ENCODE measurements at regions not wholly inside any gene's neighbourhood (a gene's known extent, or its start where the extent isn't known, plus 50 kb on each side); places are given as distances from the start of the nearest gene placed in this dataset.
A peak's percentile ranks its signal among the peaks of the same experiment; 100 is the strongest.
"Not testable (repeated sequence)": the region's sequence is repeated elsewhere in the genome, so short reads cannot be mapped to it uniquely, and the experiment has no call there.

DNA sequence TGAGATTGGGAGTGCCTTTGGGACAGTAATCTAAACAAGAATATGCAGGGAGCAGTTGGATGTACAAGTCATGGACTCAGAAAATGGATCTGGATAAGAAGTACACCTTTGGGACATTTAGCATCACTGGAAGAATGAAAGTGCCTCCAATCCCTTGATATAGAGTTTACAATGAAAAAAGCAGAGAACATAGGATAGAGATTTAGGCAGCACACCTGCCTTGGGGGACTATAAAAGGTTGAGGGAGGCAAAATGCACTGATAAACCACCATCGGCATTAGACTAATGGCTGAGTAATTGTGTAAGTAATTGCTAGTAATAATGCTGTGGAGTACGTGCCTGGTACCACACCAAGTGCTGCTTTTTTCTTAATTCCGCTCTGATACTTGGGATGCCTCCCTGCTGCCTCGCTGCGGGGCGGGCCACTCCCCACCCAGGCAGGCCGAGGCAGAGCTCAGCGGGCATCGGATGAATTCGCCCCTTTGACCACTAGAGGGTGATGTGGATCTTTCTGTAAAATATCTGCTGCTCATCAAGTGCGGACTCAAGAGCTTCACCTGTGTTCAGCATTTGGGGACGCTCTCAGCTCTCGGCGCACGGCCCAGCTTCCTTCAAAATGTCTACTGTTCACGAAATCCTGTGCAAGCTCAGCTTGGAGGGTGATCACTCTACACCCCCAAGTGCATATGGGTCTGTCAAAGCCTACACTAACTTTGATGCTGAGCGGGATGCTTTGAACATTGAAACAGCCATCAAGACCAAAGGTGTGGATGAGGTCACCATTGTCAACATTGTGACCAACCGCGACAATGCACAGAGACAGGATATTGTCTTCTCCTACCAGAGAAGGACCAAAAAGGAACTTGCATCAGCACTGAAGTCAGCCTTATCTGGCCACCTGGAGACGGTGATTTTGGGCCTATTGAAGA lies 99.9 kb downstream of the ANKRD18B start:
- DNase-seq, result peak; percentile 90

DNA sequence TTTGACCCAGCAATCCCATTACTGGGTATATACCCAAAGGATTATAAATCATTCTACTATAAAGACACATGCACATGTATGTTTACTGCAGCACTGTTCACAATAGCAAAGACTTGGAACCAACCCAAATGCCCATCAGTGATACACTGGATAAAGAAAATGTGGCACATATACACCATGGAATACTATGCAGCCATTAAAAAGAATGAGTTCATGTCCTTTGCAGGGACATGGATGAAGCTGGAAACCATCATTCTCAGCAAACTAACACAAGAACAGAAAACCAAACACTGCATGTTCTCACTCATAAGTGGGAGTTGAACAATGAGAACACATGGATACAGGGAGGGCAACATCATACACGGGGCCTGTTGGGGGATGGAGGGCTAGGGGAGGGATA lies 104.3 kb downstream of the ANKRD18B start:
- not testable (repeated sequence) for DNase-seq

DNA sequence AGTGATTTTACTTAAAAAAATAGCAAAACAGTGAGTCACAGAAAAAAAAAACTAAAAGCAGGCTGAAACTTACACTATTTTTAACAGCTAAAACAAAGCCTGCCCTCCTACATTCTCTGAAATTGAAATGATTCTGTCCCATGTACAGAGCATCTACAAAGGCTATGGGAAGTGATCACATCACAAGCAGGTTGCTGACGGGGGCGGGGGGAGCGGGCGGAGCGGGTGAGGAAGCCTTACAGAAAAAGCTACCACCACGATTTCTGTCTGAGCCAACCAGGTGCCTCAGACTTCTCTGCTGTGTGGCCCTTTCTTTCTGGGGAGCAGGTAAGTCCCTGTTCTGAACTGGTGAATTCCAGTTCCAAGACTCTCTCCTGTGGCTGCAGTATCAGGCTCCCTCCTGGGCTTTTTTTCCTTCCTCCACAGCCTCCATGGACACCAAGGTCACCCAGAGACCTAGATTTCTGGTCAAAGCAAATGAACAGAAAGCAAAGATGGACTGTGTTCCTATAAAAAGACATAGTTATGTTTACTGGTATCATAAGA lies 104.9 kb downstream of the ANKRD18B start:
- no peak for DNase-seq

DNA sequence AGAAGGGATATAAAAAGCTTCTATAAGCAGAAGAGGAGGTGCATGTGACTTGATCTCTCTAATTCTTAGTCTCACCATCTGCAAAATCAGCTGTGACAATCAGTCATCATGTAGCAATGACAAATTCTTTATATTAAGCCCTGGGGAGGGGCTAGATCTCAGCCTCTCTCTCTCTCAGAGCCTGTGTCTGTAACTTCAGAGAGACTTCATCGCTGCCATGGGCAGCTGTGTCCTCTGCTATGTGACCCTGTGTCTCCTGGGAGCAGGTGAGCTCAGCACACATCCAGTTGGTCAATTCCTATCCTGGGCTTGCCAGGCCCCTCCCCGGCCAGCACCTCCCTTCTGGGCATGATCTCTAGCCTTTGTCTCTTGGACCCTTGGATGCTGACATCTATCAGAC lies 109.6 kb downstream of the ANKRD18B start:
- no peak for DNase-seq

DNA sequence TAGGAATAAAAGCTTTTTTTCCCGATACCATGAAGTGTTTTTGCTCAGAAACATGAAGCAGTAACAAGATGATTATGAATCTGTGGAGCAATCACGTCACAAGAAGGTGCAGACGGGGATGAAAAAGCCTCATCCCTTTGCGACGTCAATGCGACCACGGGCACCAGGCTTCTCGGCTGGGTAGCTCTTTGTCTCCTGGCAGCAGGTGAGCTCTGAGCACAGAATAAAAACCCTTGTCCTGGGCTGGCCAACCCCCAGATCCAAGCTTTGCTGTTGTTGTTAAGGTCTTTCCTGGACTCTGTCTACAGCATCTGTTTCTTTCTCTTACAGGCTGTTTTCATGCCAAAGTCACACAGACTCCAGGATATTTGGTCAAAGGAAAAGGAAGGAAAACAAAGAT lies 113.8 kb downstream of the ANKRD18B start:
- DNase-seq, result no peak

DNA sequence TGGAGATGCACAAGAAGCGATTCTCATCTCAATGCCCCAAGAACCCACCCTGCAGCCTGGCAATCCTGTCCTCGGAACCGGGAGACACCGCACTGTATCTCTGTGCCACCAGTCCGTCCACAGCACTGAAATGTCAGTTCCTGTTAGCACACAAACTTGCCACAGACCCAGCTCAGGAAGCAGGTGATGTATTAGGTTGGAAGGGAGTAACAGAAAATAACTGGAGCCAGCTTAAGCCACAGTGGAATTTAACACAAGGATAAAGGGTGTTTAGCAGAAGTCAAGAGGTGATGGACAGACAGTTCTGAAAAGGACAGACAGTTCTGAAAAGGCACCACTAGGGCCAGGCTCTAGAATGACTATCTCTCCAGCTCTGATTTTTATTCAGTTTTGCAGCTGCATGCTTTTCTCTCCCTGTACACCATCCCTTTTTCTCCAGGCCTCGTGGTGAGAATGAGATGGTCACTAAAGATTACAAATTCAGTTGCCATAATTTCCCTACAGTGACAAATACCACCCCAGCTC lies 114.4 kb downstream of the ANKRD18B start:
- DNase-seq, result no peak

DNA sequence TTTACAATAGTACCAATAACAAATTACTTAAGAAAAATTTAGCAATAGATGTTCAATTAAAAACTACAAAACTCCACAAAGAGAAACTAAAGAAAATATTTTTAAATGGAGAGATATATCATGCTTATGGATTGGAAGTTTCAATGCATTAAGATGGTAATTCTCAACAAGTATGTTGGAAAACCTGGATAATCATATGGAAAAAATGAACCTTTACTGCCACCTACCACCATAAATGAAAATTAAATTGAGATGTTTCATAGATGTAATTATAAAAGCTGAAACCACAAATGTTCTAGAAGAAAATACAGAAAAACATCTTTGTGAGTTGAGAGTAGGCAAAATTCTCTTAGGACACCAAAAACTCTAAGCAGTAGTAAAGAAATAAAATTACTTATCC lies 121.7 kb downstream of the ANKRD18B start:
- DNase-seq, result no peak

DNA sequence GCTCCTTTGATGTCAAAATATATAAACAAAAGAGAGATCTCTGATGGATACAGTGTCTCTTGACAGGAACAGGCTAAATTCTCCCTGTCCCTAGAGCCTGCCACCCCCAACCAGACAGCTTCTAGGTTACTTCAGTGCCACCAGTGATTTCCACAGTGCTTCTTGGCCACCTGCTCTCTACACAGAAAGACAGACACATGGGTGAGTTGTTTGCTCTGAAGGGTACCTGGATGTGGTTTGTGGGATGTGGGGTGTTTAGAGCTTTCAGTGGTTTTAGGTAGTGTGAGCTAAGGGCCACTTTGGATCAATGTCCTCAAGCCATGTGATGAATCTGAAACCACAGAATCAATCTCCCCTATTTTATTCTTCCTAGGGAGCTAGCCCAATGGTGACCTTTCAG lies 125.4 kb downstream of the ANKRD18B start:
- no peak for DNase-seq

DNA sequence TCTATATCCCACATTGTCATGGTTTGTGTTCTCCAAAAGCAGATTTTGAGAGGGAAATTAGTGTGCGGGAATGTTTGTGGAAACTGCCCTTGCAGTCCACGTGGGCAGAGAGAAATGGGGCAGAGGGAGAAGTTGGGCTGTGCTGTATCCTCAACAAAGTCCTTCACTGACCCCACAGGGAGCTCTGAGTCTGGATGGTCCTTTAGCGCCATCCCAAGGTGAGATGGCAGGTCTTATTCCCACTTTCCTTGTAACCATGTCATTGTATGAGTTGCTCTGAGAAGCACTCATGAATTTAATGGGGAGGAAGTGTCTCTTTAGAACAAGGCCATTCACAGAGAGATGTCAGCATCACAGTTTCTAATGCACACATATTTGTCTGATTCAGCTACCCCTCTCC lies 127.1 kb downstream of the ANKRD18B start:
- no peak for DNase-seq

DNA sequence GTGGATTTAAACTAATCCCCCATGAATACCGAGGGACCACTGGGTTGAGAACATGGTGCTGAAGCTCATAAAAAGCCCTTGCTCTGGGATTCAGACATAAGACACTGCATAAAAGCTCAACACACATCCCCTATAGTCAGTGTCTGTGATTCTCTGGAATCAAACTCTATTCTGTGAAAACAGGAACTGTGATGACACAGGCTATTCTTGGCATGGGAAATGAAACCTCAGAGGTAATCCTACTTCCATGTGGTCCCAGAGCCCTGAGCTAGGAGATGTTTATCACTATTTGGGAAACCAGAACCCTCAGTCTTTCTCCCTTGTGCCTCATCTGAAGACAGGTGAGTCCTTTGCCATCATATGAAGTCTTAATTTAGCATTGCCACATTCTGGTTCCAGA lies 135.4 kb upstream of the PRSS3 start:
- no peak for DNase-seq

DNA sequence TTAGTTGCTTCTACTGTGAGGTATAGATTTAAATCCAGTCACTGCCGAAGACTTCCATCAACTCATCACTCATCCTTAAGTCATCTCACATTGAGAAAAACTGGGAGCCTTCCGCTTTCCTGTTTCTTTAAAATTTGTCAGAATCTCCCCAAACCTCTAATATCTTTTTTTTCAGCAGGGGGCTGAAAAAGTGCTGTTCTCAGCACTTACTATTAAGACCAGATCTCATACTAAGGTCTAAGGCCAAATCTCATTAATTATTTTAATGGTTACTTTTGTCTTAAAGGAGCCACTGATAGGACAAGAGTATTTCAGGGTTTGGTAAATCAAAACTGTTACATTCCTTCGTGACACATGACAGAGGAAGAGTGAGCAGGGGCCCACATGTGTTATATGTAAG lies 134.6 kb upstream of the PRSS3 start:
- no peak for DNase-seq

DNA sequence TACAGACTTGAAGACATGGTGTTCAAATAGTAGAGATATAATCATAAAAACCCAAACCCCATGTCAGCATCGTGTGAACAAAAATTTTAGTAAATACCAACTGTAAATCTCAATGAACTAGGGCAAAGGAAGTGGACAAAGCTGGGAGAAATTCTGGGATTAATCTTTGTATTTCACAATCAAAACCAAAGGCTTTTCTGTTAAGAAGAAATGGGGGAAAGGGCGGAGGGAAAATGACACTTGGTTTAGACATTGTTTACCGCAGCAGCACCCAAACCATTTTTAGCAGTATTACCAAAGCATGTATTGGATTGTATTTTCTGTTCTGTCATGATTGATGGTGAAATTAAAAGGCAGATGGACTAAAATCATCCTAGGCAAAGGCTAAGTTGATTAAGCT lies 134.2 kb upstream of the PRSS3 start:
- DNase-seq, result no peak

DNA sequence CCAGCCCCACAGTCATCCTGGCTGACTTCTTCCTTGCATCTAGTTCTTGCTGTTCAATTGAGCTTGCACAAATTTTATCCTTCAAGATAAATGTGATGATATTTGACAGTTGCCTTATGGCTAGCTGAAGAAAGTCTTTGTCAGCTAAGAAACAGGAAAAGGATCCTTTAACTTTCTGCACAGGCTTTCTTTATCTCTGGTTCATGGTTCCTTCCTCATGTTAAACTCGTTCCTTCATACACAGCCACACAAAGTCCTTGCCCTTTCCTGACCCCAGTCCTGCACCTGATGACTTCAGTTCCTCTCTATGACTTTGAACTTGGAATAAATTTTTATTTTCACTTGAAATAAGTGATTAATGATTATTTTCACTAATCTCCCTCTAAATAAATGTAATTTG lies 132.5 kb upstream of the PRSS3 start:
- DNase-seq, result peak; percentile 35

DNA sequence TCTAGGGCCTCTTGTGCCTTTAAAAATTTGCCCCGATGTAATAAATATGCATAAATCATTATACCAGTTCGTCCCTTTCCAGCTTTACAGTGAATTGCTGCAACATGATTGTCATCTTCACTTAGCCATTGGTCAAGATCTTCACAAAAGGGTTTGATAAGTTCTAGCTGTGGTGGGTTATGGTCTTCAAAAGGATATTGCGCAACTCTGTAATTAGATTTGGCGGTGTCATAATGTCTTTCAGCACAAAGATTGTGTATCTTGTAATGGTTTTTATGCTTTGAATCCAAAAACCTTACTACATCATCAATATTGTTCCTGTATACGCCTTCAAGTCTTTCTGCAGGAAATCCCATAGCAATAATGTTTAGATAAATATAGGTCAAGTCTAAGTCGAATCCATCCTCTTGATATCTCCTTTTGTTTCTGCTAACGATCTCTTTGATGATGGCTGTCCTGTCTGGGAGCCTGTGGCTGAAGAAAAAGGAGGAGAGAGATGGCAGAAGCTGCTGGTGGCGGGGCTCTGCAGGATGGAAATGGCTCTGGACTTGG lies 119.1 kb upstream of the PRSS3 start:
- peak; percentile 53 for DNase-seq

DNA sequence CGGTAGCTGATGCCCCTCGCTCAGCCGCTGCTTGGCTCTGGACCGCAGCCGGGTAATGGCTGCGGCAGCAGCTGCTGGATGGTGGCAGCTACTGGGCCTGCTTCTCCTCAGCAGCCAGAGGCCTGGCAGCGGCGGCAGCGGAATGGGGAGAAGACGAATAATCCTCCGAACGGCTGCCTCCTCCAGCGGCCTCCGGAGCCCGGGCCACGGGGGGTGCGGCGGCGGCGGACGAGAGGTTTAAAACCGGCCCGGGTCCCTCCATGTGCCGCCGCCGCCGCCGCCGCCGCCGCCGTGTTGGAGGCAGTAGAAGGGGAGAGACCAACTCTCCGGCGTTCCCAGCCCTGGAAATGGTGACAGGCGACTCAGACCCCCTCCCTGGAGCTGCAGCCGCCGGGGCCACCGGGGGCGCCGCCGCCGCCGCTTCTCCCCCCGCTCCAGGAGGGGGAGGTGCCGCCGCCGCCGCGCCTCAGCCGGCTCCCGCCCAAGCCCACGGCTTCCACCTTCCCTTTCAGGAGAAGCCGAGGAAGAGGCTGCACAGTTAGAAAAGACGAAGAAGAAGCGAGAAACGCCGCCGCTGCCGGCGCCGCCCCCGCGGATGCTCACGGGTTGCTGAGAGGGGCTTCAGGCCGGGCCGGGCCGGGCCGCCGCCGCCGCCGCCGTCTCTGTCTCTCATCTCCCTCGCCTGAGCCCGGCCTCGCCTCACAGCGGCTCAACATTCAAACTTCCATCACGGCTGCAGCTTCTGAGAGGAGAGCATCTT lies 118.4 kb upstream of the PRSS3 start:
- DNase-seq, result peak; percentile 60

DNA sequence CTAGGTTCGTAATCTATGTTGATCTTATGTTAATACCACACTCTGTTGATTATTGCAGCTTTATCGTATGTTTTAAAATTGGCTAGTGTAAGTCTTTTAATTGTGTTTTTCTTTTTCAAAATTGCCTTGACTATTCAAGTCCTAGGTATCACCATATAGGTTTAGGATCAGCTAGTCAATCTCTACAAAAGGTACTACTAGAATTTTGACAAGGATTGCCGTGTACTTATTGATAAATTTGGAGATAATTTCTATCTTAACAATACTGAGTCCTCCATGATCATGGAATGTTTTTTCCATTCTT lies 117.9 kb upstream of the PRSS3 start:
- DNase-seq, result no peak

DNA sequence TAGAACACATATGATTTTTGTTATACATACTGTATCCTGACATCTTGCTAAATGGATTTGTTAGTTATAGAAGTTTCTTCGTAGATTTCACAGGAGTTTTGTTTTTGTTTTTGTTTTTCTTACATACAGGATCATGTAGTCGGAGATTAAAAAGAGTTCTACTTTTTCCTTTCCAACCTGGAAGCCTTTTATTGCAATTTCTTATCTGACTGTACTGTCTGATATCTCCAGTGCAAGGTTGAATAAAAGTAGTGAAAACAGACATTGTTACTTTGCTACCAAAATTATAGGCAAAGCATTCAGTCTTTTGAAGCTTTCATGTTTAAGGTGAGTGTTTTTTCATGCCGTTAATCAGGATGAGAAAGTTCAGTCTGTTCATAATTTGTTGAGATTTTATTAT lies 117.4 kb upstream of the PRSS3 start:
- DNase-seq, result no peak

DNA sequence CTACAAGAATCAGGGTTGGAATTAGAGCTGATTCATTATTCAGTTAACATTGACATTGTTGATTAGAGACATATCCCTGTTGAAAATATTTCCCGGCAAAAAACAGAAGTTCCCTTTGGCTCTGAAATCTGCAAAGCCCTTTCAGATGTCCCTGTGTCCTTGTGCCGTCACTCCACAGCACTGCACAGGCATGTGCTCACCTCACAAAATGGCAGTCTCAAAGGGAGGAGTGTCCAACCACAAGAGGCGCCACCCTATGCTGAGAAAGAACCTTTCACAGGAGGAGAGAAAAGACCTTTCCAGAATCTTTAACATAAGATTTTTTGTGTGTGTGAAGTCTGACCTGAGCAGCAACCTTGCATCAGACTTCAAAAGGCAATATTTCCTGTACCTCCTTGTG lies 112.8 kb upstream of the PRSS3 start:
- no peak for DNase-seq

DNA sequence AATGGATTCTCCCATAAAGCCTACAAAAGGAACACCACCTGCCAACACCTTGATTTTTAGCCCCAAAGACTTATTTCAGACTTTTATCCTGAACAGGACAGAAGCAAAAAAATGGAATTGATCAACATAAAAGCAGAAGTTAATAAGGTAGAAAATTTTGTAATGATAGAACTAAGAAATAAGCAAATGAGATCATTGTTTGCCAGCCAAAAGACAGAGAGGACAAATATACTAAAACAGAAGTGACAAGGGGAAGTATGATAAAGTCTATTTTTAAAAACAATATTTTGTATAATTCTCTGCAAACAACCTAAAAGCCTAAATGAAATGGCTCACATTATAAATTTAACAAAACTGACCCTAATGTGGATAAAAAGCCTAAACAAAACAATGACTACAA lies 110.5 kb upstream of the PRSS3 start:
- no peak for DNase-seq

DNA sequence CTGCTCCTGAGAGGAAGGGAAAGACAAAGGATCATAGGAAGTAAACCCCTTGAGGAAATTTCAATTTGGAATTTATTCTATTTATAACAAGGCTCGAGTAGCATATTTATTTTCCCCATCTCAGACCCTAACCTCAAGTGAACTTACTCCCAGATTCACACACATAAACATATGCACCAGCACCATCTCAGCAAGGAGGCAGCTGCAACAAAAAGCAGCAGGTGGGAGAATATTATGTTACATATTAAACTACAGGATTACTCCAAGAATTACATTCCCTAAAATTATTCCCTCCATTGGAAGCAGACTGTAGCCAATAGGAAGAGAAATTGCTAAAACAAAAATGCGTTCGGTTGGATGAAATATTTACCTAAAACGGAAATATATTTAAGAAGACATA lies 108.4 kb upstream of the PRSS3 start:
- no peak for DNase-seq

DNA sequence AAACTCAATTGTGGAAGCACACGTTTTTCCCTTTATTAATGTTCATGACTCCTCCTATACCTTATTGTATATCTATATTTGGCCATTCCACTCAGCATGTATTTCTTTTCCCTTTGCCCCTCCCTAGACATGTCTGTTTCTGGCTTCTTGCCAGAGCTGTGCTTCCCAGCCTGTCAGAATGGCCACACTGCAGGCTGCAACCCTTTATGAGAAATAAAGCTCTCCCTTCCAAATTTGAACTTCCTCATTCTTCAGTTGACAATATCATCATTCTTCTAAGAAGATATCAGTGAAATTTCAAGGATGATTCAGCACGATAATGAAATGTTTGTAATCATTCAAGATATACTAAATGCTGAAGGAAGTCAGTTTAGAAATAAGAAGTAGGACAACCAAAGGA lies 107.6 kb upstream of the PRSS3 start:
- DNase-seq, result peak; percentile 84

DNA sequence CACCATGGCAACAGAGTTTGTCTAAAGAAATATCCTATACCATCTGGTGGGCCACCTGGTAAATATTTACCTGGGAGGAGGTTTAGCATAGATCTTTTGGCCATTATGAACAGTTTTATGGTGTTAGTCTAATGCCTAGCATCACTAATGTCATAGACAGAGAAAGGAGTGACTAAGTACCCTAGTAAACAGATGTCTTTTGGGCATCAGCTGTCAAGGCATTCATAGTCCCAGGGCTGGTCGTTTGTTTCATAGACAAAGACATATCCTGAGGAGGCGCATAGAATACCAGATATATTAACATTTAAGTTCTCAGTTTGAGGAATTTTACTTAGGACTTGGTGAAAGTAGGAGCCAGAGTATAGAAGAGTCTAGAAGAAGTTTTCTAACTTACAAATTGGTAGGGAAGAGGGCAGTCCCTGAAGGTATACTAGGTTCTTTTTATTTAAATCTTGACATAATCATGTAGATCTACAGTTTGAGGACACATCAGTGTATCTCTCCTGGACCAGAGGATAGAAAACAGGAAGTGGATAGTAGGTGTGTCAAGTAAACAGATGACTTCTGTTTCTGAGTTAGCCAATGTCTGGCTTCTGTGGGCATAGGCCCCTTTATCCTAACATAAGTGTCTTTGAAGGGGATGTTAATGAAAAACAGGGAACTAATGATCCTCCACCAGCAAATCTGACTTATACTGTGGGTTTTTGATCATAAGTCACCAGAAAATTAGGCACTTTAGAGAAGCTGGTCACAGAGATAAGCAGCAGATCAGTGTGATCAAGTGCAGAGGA lies 105.0 kb upstream of the PRSS3 start:
- DNase-seq, result peak; percentile 51

DNA sequence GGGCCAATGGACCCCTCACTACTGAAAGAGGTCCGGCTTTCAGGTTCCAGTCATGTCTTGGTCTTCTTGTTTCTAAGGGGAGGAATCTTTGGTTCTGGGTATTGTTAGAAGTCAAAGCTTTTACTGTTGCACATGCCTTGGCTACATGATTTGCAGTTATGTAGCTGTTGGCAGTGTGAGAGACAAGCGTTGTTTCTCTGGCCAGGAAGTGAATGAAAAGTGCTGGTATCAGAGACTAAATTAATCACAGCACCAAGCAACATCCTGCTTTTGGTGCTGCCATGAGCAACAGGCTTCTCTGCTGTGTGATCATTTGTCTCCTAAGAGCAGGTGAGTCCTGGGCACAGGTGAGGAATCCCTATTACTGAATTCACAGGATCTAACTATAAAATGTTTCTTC lies 100.1 kb upstream of the PRSS3 start:
- no peak for DNase-seq

Data from hematopoietic multipotent progenitor cell treated with erythropoietin and hydrocortisone succinate and interleukin-3 and kit ligand, for 6 days (in vitro differentiated cells).